NOMO-1 (cell line): ENCODE measurements at regions not wholly inside any gene's neighbourhood (a gene's known extent, or its start where the extent isn't known, plus 50 kb on each side); places are given as distances from the start of the nearest gene placed in this dataset.
"Not testable (repeated sequence)": the region's sequence is repeated elsewhere in the genome, so short reads cannot be mapped to it uniquely, and the experiment has no call there.

Experiments used
- DNase-seq, 2 experiments: peaks; one replicate each; lab custom pipeline; 2025; ENCODE audit not compliant: unreplicated experiment in 2 of 2; lab: John Stamatoyannopoulos, UW

DNA sequence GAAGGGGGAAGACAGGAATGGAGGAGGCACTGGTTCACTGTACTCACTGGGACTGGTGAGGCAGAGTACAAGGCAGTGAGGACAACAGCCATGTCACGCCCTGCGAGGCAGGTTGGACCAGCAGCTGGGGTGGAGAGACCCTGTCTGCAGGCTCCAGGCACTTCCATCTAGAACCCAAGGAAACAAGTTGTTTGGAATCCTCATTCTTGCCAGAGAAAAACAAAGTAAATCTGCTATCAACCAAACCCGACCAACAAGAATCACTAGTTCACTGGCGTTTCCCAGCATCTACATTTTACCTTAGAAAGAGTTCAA is 98.5 kb upstream of the CDYL start:
- DNase-seq, result no peak

DNA sequence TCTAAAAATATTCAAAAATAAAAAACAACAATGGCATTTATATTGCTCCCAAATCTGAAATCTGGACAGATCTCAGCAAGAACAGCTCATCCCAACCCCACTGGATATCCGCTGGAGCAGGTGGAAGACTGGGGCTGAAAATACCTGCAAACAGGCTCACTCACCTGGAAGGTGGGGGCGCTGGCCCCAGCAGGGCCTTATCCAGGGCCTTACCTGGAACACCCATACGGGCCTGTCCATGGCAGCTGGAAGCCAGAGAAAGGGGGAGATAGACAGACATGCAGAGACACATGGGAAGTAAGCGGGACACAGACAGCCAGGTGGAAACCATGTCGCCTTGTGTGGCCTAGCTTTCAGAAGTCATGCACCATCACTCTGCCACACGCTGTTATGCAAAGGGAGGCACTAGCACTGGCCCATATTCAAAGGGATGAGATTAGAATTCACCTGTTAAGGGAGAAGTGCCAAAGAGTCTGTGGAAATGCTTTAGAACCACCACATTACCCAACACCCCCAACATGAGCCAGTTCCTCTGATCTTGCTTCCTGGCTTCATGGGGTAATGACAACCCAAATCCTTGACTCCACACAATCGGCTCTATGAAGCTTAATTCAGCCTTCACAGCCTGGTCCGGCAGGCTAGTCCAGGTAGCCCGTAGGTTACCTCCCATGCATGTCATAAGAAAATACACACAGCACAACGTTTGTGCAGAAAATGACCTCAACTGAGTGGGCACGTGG is 99.0 kb upstream of the CDYL start:
- no peak for DNase-seq

DNA sequence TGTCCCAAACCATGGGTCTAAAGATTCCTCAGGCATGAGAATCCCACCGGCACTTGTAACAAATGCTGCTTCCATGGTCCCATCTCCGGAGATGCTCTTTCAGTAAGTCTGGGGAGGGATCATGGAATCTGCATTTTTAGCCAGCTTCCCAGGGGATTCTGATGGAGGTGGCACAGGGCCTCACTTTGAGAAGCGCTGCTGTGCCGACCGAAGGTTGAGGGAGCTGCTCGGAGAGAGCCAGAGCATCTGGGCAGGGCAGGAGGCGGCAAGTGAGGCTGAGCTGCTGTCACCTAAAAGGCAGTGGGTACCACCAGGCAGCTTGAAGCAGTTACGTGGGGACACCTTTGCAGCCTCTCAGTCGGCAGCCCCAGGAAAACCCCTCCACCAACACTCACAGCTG is 100.2 kb upstream of the CDYL start:
- DNase-seq, result no peak

DNA sequence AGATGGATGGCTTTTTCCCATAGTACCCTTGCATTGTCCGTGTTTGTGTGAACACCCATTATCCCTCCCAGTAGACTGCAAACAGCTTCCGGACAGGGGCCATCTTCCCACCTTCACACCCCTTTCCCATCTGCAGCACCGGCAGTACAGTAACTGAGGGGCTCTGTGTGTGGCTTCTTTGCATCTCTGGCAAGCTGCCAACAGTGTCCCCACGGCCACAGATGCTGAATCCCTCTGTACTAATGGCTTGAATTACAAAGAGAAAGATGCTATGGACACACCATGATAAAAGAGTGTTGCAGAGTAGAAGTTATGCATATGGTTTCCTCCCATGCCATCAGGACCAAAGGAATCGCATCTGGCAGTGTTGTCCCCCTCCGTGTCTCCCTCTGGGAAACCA is 101.1 kb upstream of the CDYL start:
- DNase-seq, result no peak

DNA sequence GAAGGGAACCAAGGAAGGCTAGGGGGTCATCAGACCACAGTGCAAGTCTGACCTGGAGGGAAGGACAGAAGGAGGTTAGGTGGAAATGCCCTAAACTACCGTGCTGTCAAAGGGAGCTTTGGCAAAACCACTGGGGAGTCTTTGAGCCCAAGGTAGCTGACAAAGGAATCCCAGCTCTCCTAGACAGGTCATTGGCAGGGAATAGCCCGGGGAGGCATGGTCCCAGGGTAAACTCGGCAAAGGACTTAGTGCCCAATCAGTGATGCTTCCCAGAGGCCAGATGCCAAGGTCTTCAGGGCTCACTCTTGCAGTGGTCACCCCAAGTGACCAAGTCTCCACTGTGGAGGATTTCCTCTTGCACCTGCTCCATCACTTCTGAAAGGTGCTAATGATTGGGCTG is 102.3 kb upstream of the CDYL start:
- DNase-seq, result no peak

DNA sequence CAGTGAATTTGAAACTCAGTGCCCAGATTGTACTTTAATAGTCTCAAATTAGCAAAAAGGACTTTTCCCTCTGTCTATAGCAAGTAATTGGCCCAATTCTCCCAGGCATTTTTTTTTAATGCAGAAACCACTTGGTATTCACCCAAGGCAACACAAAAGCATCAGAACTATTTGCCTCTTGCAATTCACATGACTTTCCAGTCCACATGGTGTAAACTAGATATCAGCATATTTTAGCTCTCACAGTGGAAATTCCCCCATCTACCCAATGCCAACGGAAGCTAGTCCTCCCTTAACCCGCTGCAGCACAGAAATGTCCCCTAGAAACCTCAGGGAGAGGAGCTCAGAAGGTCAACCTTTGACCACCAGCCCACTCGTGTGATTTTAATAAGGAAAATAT is 103.4 kb upstream of the CDYL start:
- no peak for DNase-seq

DNA sequence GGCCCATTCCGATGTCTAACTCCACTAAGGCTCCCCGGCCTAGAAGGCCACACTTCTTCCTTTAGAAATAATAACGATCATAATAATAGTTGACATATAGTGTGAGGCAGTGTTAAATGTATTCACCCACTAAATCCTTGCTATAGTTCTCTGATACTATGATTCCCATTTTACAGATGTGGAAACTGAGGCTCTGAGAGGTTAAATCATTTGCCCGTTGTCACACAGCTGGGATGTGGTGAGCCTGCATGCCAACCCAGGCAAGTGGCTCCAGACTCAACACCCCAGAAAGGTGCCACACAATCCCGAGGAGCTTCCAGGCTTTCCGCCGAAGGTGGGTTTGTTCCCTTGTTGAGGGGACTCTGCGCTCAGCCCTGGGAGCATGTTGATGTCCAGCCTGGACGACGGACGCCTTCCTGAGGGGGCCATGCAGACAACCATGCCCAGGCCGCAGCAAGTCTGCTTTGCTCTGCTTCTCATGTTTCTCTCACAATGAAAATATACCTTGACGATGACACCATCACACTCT is 104.6 kb upstream of the CDYL start:
- no peak for DNase-seq

DNA sequence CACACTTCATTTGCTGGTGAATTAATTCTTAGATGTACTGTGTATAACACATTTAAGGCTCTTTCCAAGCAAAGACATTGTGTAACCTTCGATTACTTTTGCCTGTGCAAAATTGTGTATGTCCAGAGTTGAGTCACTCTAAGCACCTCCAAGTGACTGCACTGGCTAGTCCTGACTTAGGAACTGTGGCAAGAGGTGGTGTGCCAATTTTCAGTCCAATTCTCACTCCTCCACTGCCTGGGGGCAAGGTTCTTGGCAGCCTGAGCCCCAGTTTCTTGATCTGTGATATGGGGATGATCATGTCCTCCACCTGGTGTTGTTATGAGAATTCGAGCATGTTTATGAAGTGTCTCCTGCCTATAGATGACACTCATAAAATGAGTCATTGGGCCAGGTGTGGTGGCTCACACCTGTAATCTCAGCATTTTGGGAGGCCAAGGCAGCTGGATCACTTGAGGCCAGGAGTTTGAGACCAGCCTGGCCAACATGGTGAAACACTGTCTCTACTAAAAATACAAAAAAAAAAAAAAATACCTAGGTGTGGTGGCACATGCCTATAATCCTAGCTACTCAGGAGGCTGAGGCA is 105.3 kb upstream of the CDYL start:
- DNase-seq, result no peak

DNA sequence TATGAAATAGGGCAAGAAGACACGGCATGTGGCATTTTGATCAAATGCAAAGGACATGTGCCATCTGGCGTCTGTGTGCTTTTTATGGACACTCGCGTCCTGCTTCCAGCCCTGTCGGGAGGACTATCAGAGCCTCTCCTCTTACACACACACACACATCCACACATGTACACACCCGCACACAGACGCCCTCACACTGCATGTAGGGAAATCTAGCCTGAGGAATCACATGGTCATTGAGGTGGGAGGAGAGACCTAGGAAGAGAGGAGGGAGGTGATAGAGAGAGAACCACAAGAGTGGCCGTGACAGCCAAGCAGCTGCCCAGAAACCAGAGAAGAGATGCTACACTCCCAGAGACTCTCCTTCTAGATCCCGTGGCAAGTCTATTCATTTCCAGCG is 105.9 kb upstream of the CDYL start:
- DNase-seq, result no peak

DNA sequence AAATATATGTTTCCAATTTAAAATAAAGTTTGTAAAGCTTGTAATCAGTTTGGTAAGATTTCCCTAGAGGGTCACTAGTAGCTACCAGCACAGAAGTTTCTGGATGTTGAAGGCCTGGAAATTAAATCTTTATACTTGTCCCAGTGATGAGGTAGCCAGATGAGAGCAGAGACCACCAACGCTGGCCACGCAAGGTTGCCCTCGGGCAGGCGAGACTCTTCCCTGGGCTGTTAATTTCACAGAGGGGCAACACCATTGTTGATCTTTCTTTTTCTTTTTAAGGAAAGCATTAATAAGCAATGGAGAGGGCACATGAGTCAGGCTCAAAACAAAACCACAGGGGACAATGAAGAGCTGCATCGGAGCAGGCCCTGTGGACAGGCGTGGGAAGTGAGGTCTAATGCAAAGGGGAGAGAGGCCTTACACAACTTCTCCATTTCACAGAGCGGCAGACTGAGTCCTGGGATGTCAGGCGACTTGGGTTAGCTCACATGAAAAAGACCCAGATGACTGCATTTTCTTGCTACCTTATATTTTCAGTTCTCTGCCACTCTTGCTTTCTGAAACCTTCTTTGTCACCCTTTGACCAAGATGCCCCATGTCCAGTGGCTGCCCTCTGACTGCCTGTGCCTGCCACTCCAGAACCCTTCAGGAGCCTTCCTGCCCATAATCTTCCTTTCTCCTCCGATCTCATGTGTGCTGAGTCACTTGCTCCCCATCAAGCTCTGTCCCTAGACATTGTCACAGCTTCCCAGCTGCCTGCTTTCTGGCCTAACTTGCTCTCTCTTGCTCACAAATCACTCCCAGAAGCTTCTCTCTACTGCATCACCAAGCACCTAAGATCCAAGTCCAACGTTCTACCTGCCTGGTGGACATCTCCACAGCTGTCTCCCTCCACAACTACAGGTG is 107.7 kb upstream of the CDYL start:
- DNase-seq, result no peak

DNA sequence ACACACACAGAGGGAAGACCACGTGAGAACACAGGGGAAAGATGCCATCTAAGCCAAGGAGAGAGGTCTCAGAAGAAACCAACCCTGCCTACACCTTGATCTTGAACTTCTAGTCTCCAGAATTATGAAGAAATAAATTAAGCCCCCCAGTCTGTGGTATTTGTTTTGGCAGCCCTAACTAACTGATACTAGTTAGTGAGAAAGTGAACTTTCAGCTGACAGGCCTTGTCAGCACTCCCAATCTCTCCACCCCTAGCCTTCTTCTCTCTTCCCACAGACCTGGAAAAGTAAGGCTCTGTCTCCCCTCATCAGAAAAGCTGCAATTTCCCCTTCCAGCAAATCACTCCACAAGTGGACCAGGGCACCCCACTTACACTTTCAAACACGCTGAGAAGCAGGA is 108.6 kb upstream of the CDYL start:
- no peak for DNase-seq

DNA sequence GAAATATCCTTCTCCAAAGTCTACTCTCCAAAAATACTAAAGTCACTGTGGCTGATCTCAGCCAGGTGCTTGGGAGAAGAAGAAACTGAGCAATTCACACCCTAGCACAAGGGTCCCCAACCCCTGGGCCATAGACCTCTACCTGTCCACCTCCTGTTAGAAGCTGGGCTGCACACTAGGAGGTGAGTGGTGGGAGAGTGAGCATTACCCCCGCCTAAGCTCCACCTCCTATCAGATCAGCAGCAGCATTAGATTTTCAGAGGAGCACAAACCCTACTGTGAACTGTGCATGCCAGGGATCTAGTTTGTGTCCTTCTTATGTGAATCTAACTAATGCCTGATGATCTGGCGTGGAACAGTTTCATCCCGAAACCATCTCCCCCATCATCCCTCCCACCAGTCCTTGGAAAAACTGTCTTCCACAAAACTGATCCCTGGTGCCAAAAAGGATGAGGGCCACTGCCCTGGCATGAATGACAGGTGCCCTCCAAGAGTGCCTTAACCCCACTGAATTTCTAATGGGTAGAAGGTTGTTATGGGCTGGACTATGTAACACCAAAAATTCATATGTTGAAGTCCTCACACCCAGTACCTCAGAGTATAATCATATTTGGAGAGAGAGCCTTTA is 109.2 kb upstream of the CDYL start:
- DNase-seq, result no peak

DNA sequence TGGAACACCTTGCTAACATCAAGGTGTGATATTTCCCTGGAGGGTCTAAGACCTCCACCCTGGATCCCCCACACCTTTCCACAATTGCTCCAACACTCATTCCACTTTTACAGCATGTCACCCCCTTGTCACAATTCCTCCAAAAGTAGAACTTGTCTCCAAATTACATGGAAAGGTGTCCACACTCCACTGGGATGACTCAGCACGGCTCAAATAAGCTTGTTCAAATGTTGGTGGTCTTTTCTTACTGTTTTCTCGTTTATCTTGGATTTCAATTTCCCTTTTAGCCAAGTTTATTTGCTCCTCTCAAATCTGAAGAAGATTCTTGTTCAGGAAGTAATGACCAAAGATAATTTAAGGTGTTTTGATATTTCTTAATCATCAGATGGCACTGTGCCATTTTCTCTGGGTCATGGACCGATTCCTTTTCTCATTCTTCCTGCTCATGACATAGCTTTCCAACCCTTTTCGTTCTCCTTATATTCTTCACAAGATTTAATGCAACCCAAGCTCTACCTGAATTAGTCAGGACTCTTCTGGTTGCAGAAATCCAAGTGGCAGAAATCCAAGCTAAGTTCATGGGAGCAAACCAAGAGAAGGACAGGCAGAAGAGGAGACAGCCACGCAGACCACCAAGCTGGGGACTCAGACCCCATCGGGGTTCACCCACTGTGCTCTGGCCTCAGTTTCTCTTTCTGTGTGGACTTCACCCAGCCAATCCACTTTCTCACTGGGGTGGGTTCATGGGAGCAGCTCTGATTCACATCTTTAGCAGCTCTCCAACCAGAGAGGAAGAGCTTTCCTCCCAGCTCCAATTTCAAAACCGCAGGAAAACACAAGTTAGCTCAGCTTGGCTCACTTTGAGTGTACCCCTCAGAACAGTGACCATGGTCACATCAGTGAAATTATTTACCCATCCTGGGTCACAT is 110.5 kb upstream of the CDYL start:
- DNase-seq, result no peak

DNA sequence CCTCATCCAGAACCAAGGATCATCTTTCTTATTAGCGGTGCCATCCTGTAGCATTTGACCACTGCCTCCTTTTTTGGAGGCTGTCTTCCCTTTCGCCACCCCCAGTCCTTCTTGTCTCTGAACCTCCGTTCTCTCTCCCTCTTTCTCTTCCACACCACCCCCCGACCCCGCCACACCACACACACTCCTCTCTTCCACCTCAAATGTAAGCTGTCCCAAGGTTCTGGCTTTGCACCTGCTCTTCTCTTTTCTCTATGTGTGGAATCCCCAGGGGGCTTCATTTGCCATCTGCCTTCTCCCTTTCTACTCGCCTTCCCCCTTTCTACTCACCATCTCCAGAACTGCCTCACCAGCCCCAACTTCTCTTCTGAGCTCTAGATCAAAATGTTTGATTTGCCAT is 111.3 kb upstream of the CDYL start:
- no peak for DNase-seq

DNA sequence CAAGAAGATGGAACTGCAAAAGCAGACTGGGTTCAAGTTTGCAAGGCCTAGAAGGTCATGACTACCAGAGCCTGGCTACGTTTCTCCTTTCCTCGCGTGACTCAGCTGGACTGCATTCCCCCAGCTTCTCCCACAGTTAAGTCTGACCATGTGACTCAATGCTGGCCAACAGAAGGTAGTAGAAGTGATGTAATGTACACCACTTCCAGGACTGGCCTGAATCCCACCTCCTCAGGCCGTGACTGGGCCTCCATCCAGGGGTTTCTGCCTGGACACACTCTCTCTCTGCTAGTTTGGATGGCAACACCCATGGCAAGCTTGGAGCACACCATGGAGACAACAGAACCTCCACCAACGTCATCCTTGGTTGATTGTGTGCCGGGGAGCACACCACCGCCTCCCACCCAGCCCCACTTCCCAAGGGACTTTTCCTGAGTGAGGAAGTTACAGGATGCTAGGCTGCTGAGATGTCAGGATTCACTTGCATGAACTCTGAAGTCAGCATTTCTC is 112.0 kb upstream of the CDYL start:
- DNase-seq, result no peak

DNA sequence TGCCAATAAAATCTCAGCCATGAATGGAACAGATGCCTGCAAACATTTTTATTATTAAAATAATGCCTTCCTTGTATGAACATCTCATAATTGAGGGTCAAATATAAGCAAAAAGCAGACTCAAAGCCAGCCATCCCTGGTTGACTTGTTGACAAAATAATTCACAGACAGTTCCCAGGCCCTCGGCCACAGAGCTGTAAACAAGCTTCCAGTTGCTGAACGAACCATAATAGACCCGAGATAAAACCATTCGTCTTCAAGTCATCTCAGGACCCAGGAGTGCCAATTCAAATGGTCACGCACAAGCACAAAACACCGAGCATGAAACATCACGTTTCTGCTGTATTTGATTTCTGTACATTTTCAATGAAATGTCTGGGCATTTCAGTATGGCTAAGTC is 113.3 kb upstream of the CDYL start:
- DNase-seq, result no peak

DNA sequence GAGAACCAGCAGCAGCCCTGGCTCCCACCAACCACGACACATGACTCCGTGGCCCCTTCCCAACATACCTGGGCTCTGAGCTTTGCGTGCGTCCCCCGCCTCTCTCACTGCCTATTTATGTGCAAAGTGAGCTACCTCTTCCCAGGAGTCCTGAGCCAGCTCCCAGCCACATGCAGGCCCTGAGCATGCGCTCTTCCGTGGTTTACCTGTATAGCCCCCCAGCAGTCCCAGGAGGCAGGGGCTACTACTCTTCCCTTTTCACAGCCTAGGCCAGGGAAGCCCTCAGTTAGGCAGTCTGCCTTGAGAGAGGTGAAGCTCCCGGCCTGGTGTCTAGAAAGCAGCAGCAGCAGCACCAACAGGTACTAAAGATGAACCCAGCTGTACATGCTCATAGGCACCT is 114.8 kb upstream of the CDYL start:
- DNase-seq, result no peak

DNA sequence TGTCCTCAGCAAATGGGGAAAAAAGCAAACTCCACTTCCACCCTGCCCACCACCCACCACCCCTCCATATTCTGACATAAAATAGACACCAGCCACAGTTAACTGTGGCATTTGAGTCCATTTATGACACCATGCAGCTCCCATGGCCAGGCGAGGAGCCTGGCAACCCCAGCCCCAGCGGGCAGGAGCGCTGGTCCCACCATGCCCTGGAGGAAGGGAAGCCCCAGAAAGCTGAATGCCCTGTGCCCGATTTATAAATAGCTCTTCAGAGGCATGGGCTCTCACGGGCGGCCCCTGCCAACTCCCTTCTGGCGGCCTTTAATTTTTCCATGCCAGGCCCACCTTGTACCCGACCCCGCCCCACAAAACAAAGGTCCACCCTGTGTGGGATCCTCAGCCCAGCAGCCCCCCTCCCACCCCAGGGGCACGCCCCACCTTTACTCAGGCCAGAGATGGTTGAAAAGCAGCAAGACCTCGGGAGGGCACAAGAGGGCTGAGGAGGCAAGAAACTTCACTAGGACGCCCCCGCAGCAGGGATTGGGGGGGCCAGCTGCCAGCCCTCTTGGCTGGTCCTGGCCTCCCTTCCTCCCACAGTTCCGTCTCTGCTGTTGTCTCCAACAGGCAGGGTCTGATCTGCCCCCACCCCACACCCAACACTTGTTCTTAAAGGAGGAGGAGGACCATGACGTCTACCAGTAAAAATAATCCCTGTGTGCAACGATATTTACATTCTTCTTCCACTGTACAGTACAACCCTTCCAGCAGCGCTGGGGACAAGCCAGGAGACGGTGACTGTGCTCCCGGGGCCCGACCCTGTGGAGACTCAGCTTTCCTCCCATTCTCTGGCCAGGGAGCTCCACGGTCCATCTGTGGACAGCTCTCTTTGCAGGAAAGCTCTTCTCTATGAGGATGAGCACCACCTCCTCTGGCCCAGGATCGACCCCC is 115.6 kb upstream of the CDYL start:
- no peak for DNase-seq

DNA sequence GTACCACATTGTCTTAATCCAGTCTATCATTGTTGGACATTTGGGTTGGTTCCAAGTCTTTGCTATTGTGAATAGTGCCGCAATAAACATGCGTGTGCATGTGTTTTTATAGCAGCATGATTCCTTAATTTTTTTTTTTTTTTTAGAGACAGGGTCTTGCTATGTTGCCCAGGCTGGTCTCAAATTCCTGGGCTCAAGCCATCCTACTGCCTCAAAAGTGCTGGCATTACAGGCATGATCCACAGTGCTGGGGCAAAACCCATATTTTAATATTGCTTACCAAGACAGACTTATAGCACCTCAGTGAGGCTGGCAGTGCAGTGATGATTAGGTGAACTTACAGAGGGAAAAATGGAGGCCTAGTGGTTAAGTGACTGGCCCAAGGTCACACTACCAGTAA is 116.5 kb upstream of the CDYL start:
- DNase-seq, result not testable (repeated sequence)
